DND-41 (cell line): ENCODE measurements at regions not wholly inside any gene's neighbourhood (a gene's known extent, or its start where the extent isn't known, plus 50 kb on each side); places are given as distances from the start of the nearest gene placed in this dataset.

ENCODE experiments used
- CTCF ChIP-seq: IDR thresholded peaks from 2 replicates; pipeline ENCODE4 v1.5.1; 2012; ENCODE audit warnings: borderline replicate concordance, low read length, moderate library complexity, mild to moderate bottlenecking; ENCODE audit not compliant: poor library complexity, severe bottlenecking; ENCODE audit errors: extremely low read depth
- EZH2 ChIP-seq: IDR thresholded peaks from 3 replicates; pipeline ENCODE4 v1.6.1; 2012; ENCODE audit warnings: borderline replicate concordance, low read depth, mild to moderate bottlenecking, moderate library complexity, low read length, inconsistent platforms; ENCODE audit not compliant: severe bottlenecking

GRCh38 chr9:108750661-108751215, 105.0 kb downstream of the ACTL7B start:
- no peak for TF ChIP-seq CTCF
- no peak for TF ChIP-seq EZH2
